ENCODE measurements at regions not wholly inside any gene's neighbourhood (a gene's known extent, or its start where the extent isn't known, plus 50 kb on each side); places are given as distances from the start of the nearest gene placed in this dataset.

DNA sequence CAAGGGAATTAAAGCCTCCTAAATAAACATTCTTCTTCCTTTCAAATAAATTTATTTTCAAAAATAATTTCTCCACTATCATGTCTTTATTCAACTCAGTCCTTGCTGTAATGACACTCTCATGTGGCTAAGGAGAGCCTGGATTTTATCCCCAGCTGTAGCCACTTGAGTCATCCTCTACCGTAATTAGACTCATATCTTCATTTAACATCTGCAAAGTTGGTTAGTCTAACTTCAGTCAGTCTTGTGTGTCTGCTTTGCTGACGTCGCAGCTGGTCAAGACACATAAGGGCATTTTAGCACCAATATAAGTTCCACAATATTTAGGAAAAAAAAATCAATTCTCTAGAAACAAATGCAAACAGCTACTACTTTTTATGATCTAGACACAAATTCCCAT, 776.4 kb upstream of the ATXN8OS start:
- TF ChIP-seq ZNF565 (CRISPR knock-in tag; conservative IDR thresholded peaks at IDR 0.05; ENCODE audit: low read depth) (no peak), SNAI2 (CRISPR knock-in tag; IDR thresholded peaks at IDR 0.05) (no peak), CSDC2 (CRISPR knock-in tag; IDR thresholded peaks at IDR 0.05) (no peak), RARB (CRISPR knock-in tag; IDR thresholded peaks at IDR 0.05) (no peak), ARNTL (CRISPR knock-in tag; IDR thresholded peaks at IDR 0.05; ENCODE audit: borderline replicate concordance, low read depth) (no peak), CREB5 (CRISPR knock-in tag; IDR thresholded peaks at IDR 0.05; ENCODE audit: low read depth) (no peak), ZNF8 (CRISPR knock-in tag; IDR thresholded peaks at IDR 0.05) (no peak), ZFP30 (CRISPR knock-in tag; IDR thresholded peaks at IDR 0.05) (no peak), TCF4 (CRISPR knock-in tag; IDR thresholded peaks at IDR 0.05; ENCODE audit: borderline replicate concordance) (0 out of 2 replicates have a peak, but pooled peaks have one; percentile 37)
- TF ChIP-seq, protein P1, sequence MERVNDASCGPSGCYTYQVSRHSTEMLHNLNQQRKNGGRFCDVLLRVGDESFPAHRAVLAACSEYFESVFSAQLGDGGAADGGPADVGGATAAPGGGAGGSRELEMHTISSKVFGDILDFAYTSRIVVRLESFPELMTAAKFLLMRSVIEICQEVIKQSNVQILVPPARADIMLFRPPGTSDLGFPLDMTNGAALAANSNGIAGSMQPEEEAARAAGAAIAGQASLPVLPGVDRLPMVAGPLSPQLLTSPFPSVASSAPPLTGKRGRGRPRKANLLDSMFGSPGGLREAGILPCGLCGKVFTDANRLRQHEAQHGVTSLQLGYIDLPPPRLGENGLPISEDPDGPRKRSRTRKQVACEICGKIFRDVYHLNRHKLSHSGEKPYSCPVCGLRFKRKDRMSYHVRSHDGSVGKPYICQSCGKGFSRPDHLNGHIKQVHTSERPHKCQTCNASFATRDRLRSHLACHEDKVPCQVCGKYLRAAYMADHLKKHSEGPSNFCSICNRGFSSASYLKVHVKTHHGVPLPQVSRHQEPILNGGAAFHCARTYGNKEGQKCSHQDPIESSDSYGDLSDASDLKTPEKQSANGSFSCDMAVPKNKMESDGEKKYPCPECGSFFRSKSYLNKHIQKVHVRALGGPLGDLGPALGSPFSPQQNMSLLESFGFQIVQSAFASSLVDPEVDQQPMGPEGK (CRISPR knock-in tag; IDR thresholded peaks at IDR 0.05; ENCODE audit: borderline replicate concordance) = no peak
